NCI-H510A treated with DMSO at 0.1 percent for 48 hours (cell line): ENCODE measurements at regions not wholly inside any gene's neighbourhood (a gene's known extent, or its start where the extent isn't known, plus 50 kb on each side); places are given as distances from the start of the nearest gene placed in this dataset.
"Not testable (repeated sequence)": the region's sequence is repeated elsewhere in the genome, so short reads cannot be mapped to it uniquely, and the experiment has no call there.

ENCODE experiments used
- DNase-seq: peaks from one replicate; lab custom pipeline; 2025; lab: John Stamatoyannopoulos, UW

- DNase-seq: not testable (repeated sequence)
These were observed 52.9 kb upstream of the CSF1 start for GRCh38 chr1:109857702-109858101.

DNA sequence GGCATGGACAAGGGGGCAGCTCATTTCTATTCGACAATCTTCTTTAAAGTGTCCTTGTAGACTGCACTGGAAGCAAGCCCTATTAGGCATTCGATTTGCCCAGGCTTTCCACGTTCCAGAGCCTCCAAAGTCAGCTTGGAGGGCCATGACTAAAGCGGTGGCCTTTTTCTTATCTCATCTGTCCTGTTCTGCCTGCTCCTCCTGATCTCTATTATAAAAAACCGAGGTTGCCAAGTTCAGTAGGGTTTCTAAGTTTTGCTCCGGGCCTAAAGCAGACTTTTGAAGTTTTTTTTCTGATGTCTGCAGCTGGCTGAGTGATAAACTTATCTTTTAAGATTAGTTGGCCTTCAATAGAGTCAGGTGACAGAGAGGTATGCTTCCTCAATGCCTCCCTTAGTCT is 54.7 kb upstream of the CSF1 start:
- DNase-seq: not testable (repeated sequence)

GRCh38 chr1:109853972-109854371 is 56.7 kb upstream of the CSF1 start:
- DNase-seq: not testable (repeated sequence)

GRCh38 chr1:109852221-109853015 is 58.2 kb upstream of the CSF1 start:
- DNase-seq: not testable (repeated sequence)

DNA sequence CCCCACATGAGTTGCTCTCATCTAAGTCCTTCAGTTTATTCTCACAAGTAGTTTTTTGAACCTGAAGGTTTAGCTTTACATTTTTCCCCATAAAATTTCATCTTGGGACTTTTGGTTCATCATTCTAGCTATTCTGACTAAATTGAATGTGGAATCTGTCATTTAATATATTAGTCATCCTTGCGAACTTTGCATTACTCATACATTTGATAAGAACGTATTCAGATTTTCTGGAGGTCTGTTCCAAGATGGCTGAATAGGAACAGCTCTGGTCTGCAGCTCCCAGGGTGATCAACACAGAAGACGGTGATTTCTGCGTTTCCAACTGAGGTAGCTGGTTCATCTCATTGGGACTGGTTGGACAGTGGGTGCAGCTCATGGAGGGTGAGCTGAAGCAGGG is 59.8 kb upstream of the CSF1 start:
- no peak for DNase-seq

GRCh38 chr1:109850194-109850593 is 60.5 kb upstream of the CSF1 start:
- DNase-seq: no peak

GRCh38 chr1:109849655-109850054 is 61.0 kb upstream of the CSF1 start:
- no peak for DNase-seq

- no peak for DNase-seq
These were observed 63.4 kb upstream of the CSF1 start for GRCh38 chr1:109847251-109847650.

- no peak for DNase-seq
These were observed 63.8 kb upstream of the CSF1 start for GRCh38 chr1:109846846-109847245.

DNA sequence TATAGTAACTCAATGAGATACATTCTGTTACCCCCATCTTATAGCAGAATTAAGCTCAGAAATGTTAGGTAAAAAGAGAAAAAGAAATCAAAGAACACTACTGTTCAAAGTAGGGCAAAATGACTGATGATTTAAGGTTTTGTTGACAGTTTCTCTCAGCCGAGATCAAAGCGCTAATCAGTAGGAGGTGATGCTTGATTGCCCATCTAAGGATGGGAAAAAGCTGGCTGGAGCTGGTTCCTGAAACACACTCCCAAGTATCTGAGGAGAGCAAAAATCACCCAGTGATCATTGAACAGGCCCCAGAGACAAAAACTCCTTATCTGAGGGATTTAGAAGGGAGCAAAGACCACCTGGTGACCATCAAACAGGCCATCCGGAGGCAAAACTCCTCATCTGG is 64.5 kb upstream of the CSF1 start:
- DNase-seq: peak; percentile 42

DNA sequence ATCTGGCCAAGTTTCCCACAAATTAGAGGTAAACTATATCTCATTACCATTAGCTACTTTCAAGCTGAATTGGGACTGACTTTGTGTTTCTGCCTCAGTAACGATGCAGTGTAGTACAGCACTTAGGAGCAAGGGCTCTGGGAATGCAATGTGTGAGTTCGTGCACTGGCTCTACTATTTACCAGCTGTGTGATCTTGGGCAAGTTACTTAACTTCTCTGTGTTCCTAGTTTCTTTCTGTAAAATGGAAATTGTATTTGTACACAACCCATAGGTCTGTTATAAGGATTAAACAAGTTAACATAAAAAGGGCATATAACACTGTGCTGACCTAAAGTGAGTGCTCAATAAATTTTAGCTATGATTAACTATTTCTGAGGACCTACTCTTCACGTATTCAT is 65.0 kb upstream of the CSF1 start:
- no peak for DNase-seq

GRCh38 chr1:109844609-109845008 is 66.0 kb upstream of the CSF1 start:
- DNase-seq: no peak

GRCh38 chr1:109840011-109840629 is 70.5 kb upstream of the CSF1 start:
- DNase-seq: no peak

DNA sequence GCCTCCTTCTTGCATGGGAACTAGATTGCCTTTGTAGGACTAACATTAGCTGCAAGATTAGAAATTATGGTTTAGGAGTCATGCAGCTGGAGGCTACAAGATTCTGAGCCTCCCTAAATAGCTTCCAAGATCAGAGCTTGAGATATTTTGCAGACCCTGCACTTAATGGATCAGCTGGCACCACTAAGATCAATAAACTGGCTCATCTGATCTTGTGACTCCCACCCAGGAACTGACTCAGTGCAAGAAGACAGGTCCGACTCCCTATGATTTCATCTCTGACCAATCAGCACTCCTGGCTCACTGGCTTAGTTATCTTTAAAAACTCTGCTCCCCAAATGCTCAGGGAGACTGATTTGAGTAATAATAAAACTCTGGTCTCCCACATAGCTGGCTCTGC is 71.4 kb upstream of the CSF1 start:
- DNase-seq: not testable (repeated sequence)

DNA sequence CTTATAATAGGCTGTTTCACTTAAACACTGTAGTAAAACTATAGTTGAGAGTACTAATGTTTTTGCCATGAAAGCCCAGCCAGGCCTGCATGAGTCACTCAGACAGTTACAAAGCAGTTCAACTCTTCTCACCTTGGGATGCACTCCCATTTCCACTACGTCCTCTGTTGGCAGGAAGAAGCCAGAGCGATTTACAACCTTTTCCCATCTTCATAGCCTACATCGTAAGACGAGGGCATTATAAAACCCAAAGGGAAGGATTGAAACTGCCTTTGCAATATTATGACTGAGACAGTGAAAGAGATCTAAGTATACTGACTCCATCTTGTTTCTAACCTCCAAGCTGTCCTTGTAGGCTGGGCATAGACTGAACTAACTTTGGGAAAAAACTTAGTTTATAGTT is 71.8 kb upstream of the CSF1 start:
- DNase-seq: no peak

GRCh38 chr1:109837852-109838570 is 72.6 kb upstream of the CSF1 start:
- DNase-seq: no peak

GRCh38 chr1:109835645-109836044 is 71.9 kb upstream of the EPS8L3 start:
- not testable (repeated sequence) for DNase-seq

DNA sequence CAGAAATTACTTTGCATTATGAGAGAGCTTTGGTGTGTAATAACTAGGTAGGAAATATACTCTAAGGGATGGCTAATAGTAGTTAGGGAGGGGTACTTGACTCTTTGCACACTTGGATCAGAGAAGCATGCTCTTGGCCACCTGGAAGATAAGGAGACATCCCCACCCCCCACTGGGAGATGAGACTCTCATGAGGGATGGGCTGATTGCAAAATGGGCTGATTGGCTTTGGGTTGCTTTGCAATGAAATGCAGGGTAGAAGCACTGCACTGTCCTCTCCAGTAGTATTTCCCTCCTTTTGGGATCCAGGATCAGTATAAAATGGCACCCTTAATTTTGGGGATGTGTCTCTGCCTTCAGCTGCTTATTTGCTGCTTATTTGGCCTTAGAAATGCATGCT is 71.2 kb upstream of the EPS8L3 start:
- DNase-seq: no peak

DNA sequence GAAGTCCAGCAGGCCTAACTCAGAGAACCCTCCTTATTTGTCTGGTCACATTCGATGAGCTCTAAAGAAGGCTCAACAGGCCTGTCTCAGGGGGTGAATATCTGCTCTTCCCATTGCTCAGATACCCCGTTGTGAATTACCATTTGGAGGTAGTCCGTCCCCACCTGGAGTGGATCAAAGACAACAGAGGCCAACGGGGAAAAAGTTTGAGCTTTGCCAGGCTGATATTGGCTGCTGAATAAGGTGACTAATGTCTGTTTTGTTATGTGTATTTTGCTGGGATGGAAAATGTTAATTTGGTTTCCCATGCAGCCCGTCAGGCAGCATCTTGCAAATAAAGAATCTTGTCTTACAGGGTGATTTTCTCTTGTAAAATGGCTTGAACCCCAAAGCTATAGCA is 69.2 kb upstream of the EPS8L3 start:
- DNase-seq: no peak

DNA sequence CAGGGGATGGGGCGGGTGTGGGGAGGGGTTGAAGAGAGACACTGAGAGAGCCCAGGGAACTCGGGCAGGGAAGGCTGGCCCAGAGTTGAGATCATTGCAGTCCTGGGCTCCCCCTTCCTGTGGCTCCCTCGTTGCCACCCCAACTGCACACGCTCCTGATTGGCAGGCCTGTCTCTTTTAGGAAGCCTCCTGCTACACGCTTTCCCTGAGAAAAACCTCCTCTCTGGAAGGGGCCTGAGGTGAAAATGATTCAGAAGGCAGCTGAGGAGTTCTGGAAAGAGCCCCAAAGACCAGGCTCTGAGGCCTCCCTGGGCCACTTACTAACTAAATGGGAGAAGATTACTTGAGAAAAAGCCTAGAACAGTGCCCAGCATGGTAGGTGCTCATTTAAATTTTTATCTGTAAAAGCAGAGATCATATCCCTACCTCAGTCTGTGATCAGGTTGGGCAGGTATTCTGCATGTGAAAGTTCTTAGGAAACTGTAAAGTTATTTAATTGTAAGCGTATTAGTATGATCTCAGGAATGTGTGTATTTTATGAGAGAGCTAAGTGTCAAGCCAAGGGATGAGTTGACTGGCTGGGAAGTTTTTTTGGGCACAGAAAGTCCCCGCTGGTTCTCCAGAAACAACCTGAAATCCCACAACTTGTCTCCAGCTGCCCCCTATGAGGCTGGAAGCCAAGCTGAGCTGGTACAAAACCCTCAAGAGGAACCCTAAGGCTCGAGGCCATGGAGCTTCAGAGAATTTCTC is 65.2 kb upstream of the EPS8L3 start:
- DNase-seq: no peak

GRCh38 chr1:109827986-109828385 is 64.3 kb upstream of the EPS8L3 start:
- DNase-seq: no peak

GRCh38 chr1:109827466-109827865 is 63.7 kb upstream of the EPS8L3 start:
- DNase-seq: no peak
